DOHH2 (cell line): ENCODE measurements at regions not wholly inside any gene's neighbourhood (a gene's known extent, or its start where the extent isn't known, plus 50 kb on each side); places are given as distances from the start of the nearest gene placed in this dataset.

Experiments
- EZH2phosphoT487 ChIP-seq: fragments of 200-600 bp; sonication (generic); IDR thresholded peaks from 2 replicates; pipeline ENCODE4 v1.6.1; 2017; ENCODE audit warnings: borderline replicate concordance, mild to moderate bottlenecking, antibody characterized with exemption, low read length, moderate library complexity, mixed read lengths
- TF ChIP-seq, protein P1 (sequence below): fragments of 200-600 bp; sonication (generic); IDR thresholded peaks from one replicate; pipeline ENCODE4 v1.5.1; 2014; ENCODE audit warnings: antibody characterized with exemption, mild to moderate bottlenecking, low read depth, low read length; ENCODE audit not compliant: poor library complexity, severe bottlenecking

GRCh38 chr10:121276822-121277221, 321.4 kb downstream of the FGFR2 start:
- TF ChIP-seq, protein P1, sequence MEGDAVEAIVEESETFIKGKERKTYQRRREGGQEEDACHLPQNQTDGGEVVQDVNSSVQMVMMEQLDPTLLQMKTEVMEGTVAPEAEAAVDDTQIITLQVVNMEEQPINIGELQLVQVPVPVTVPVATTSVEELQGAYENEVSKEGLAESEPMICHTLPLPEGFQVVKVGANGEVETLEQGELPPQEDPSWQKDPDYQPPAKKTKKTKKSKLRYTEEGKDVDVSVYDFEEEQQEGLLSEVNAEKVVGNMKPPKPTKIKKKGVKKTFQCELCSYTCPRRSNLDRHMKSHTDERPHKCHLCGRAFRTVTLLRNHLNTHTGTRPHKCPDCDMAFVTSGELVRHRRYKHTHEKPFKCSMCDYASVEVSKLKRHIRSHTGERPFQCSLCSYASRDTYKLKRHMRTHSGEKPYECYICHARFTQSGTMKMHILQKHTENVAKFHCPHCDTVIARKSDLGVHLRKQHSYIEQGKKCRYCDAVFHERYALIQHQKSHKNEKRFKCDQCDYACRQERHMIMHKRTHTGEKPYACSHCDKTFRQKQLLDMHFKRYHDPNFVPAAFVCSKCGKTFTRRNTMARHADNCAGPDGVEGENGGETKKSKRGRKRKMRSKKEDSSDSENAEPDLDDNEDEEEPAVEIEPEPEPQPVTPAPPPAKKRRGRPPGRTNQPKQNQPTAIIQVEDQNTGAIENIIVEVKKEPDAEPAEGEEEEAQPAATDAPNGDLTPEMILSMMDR, result no peak
- no peak for TF ChIP-seq EZH2phosphoT487
